GM23338 (cell line): ENCODE measurements at regions not wholly inside any gene's neighbourhood (a gene's known extent, or its start where the extent isn't known, plus 50 kb on each side); places are given as distances from the start of the nearest gene placed in this dataset.

Experiments used
- ATAC-seq: fragments of 200-7000 bp; cut with Tn5 transposase; 3 replicates; pipeline ENCODE4 v1.9.1; 2020
- DNase-seq: peaks from one replicate; pipeline ENCODE4 v3.0.0-alpha.2; 2015; ENCODE audit warnings: low spot score
- H2AFZ ChIP-seq: fragments of 200-600 bp; sonication (generic); 2 replicates; pipeline ENCODE4 v1.8.0; 2016; ENCODE audit warnings: antibody characterized with exemption, mild to moderate bottlenecking, moderate library complexity
- H3F3A ChIP-seq: fragments of 200-600 bp; sonication (generic); replicated peaks from 2 replicates; pipeline ENCODE4 v1.8.0; 2017; ENCODE audit warnings: antibody characterized with exemption, mixed run types, low read depth
- H3K27ac ChIP-seq: fragments of 200-600 bp; sonication (generic); 2 replicates; pipeline ENCODE4 v1.6.1; 2016; ENCODE audit warnings: low read depth
- H3K27me3 ChIP-seq: fragments of 200-600 bp; sonication (generic); 2 replicates; pipeline ENCODE4 v1.8.0; 2016; ENCODE audit warnings: mild to moderate bottlenecking, mixed run types, moderate library complexity; ENCODE audit not compliant: insufficient read depth
- H3K36me3 ChIP-seq: fragments of 200-600 bp; sonication (generic); 2 replicates; pipeline ENCODE4 v1.8.0; 2016; ENCODE audit warnings: mild to moderate bottlenecking; ENCODE audit not compliant: insufficient read depth
- H3K4me1 ChIP-seq: fragments of 200-600 bp; sonication (generic); 2 replicates; pipeline ENCODE4 v1.8.0; 2016; ENCODE audit warnings: mild to moderate bottlenecking, moderate library complexity; ENCODE audit not compliant: insufficient read depth
- H3K4me2 ChIP-seq: fragments of 200-600 bp; sonication (generic); 2 replicates; pipeline ENCODE4 v1.7.1; 2017; ENCODE audit warnings: mixed run types
- H3K4me3 ChIP-seq: fragments of 200-600 bp; sonication (generic); 2 replicates; pipeline ENCODE4 v1.6.1; 2016; ENCODE audit warnings: mixed run types
- H3K79me2 ChIP-seq: fragments of 200-600 bp; sonication (generic); replicated peaks from 2 replicates; pipeline ENCODE4 v1.8.0; 2017; ENCODE audit warnings: mild to moderate bottlenecking; ENCODE audit not compliant: insufficient read depth
- H3K9me2 ChIP-seq: fragments of 200-600 bp; sonication (generic); 2 replicates; pipeline ENCODE4 v1.8.0; 2017; ENCODE audit not compliant: insufficient read depth
- H4K20me1 ChIP-seq: fragments of 200-600 bp; sonication (generic); replicated peaks from 2 replicates; pipeline ENCODE4 v1.8.0; 2017; ENCODE audit warnings: mild to moderate bottlenecking; ENCODE audit not compliant: insufficient read depth
- H3K27ac Mint-ChIP-seq: 2 replicates; pipeline ENCODE4 v1.8.0; 2020; ENCODE audit warnings: inconsistent platforms, mild to moderate bottlenecking, moderate library complexity, mixed read lengths
- H3K27me3 Mint-ChIP-seq: 3 replicates; pipeline ENCODE4 v1.8.0; 2022; ENCODE audit warnings: low read depth, mild to moderate bottlenecking, moderate library complexity, mixed read lengths, inconsistent platforms; ENCODE audit not compliant: insufficient read depth, poor library complexity
- H3K36me3 Mint-ChIP-seq: 3 replicates; pipeline ENCODE4 v1.8.0; 2021; ENCODE audit warnings: low read depth, mild to moderate bottlenecking, inconsistent platforms, moderate library complexity, mixed read lengths
- H3K4me1 Mint-ChIP-seq: 3 replicates; pipeline ENCODE4 v1.8.0; 2020; ENCODE audit warnings: mild to moderate bottlenecking, inconsistent platforms, mixed read lengths
- H3K4me3 Mint-ChIP-seq: 3 replicates; pipeline ENCODE4 v1.8.0; 2021; ENCODE audit warnings: moderate library complexity, mild to moderate bottlenecking, inconsistent platforms, mixed read lengths
- H3K9me3 Mint-ChIP-seq: 3 replicates; pipeline ENCODE4 v1.8.0; 2020; ENCODE audit warnings: moderate library complexity, mild to moderate bottlenecking, inconsistent platforms, mixed read lengths
- CREB1 ChIP-seq: fragments of 250-450 bp; sonication (Bioruptor Pico); IDR thresholded peaks from 2 replicates; pipeline ENCODE4 v1.5.0; 2020; ENCODE audit warnings: low read depth, mild to moderate bottlenecking, moderate library complexity
- EZH2 ChIP-seq: fragments of 200-600 bp; sonication (generic); IDR thresholded peaks from one replicate; pipeline ENCODE4 v1.8.0; 2017; ENCODE audit warnings: antibody characterized with exemption, mild to moderate bottlenecking, low read depth; ENCODE audit not compliant: unreplicated experiment
- EZH2phosphoT487 ChIP-seq: fragments of 200-600 bp; sonication (generic); IDR thresholded peaks from one replicate; pipeline ENCODE4 v1.8.1; 2018; ENCODE audit warnings: antibody characterized with exemption; ENCODE audit not compliant: unreplicated experiment
- JUNB ChIP-seq: IDR thresholded peaks from one replicate; pipeline ENCODE4 v1.6.1; 2016; ENCODE audit warnings: antibody characterized with exemption; ENCODE audit not compliant: unreplicated experiment
- NANOG ChIP-seq: IDR thresholded peaks from 2 replicates; pipeline ENCODE4 v1.6.1; 2016; ENCODE audit warnings: antibody characterized with exemption, borderline replicate concordance
- POLR2AphosphoS5 ChIP-seq: IDR thresholded peaks from 2 replicates; pipeline ENCODE4 v1.6.1; 2016; ENCODE audit warnings: antibody characterized with exemption, low read depth
- REST ChIP-seq: IDR thresholded peaks from one replicate; pipeline ENCODE4 v1.6.1; 2018; ENCODE audit warnings: antibody characterized with exemption; ENCODE audit not compliant: unreplicated experiment
- STAT1 ChIP-seq: IDR thresholded peaks from one replicate; pipeline ENCODE4 v1.6.1; 2016; ENCODE audit warnings: antibody characterized with exemption; ENCODE audit not compliant: unreplicated experiment
- ZNF331 ChIP-seq: fragments of 250-450 bp; sonication (Bioruptor Pico); IDR thresholded peaks from 2 replicates; pipeline ENCODE4 v1.5.0; 2020; ENCODE audit warnings: low read depth, mild to moderate bottlenecking, moderate library complexity
- TF ChIP-seq, protein P1 (sequence below), 2 experiments: fragments of 200-600 bp in 1 of 2; sonication (generic) in 1 of 2; conservative IDR thresholded peaks; 2 replicates each; pipeline versions ENCODE4 v1.5.1 to v1.6.1; 2016 to 2017; ENCODE audit warnings: antibody characterized with exemption in 2 of 2, low read depth in 2 of 2, mild to moderate bottlenecking in 2 of 2, moderate library complexity in 1 of 2
- TF ChIP-seq, protein P2 (sequence below): IDR thresholded peaks from 2 replicates; pipeline ENCODE4 v1.6.1; 2016; ENCODE audit warnings: antibody characterized with exemption

- no peak for TF ChIP-seq REST
- TF ChIP-seq CREB1 (CRISPR knock-in tag) = no peak
- TF ChIP-seq, protein P1, sequence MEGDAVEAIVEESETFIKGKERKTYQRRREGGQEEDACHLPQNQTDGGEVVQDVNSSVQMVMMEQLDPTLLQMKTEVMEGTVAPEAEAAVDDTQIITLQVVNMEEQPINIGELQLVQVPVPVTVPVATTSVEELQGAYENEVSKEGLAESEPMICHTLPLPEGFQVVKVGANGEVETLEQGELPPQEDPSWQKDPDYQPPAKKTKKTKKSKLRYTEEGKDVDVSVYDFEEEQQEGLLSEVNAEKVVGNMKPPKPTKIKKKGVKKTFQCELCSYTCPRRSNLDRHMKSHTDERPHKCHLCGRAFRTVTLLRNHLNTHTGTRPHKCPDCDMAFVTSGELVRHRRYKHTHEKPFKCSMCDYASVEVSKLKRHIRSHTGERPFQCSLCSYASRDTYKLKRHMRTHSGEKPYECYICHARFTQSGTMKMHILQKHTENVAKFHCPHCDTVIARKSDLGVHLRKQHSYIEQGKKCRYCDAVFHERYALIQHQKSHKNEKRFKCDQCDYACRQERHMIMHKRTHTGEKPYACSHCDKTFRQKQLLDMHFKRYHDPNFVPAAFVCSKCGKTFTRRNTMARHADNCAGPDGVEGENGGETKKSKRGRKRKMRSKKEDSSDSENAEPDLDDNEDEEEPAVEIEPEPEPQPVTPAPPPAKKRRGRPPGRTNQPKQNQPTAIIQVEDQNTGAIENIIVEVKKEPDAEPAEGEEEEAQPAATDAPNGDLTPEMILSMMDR (conservative IDR thresholded peaks at IDR 0.05; ENCODE audit: low read depth in 2 of 2) = no peak
- no peak for TF ChIP-seq POLR2AphosphoS5
- no peak for TF ChIP-seq ZNF331 (CRISPR knock-in tag)
- no peak for TF ChIP-seq EZH2phosphoT487
- no peak for TF ChIP-seq STAT1
Observed at GRCh38 chr12:20262119-20262518, 106.2 kb upstream of the PDE3A start (continued).

GRCh38 chr12:20264026-20264425 lies 104.3 kb upstream of the PDE3A start:
- no peak overlapping the region for H3K4me3 Mint-ChIP-seq
- ATAC-seq (no peak), DNase-seq (no peak)
- peaks cover 35% of the 10 kb centered on the region for H3K4me1 Mint-ChIP-seq
- H3K9me3 Mint-ChIP-seq = no peaks in the 10 kb centered on the region; the same call in 2 of the 3 replicates
- Histone ChIP-seq H3K27ac (no peak overlapping the region), H3K27me3 (no peaks in the 10 kb centered on the region), H3K9me2 (no peaks in the 10 kb centered on the region), H4K20me1 (no peaks in the 10 kb centered on the region), H3F3A (no peaks in the 10 kb centered on the region), H2AFZ (no peak overlapping the region), H3K4me3 (no peak overlapping the region), H3K79me2 (no peaks in the 10 kb centered on the region), H3K4me1 (peaks cover 32% of the 10 kb centered on the region), H3K4me2 (peak overlapping the region; percentile 28), H3K36me3 (no peaks in the 10 kb centered on the region)
- no peak overlapping the region for H3K27ac Mint-ChIP-seq
- no peaks in the 10 kb centered on the region for H3K36me3 Mint-ChIP-seq
- H3K27me3 Mint-ChIP-seq = peaks cover 7% of the 10 kb centered on the region
- TF ChIP-seq ZNF331 (CRISPR knock-in tag) (no peak), JUNB (no peak), POLR2AphosphoS5 (no peak), REST (no peak), STAT1 (no peak), EZH2 (no peak), NANOG (no peak)
- TF ChIP-seq, protein P2, sequence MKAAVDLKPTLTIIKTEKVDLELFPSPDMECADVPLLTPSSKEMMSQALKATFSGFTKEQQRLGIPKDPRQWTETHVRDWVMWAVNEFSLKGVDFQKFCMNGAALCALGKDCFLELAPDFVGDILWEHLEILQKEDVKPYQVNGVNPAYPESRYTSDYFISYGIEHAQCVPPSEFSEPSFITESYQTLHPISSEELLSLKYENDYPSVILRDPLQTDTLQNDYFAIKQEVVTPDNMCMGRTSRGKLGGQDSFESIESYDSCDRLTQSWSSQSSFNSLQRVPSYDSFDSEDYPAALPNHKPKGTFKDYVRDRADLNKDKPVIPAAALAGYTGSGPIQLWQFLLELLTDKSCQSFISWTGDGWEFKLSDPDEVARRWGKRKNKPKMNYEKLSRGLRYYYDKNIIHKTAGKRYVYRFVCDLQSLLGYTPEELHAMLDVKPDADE = no peak
